Omental fat pad (tissue), 3 donors: ENCODE measurements at regions not wholly inside any gene's neighbourhood (a gene's known extent, or its start where the extent isn't known, plus 50 kb on each side); places are given as distances from the start of the nearest gene placed in this dataset.

ENCODE experiments used
- ATAC-seq: fragments of 150-250 bp; one replicate; pipeline ENCODE4 v1.9.1; 2016; ENCODE audit warnings: mild to moderate bottlenecking, moderate library complexity; ENCODE audit not compliant: low FRiP score
- DNase-seq: peaks from one replicate; pipeline ENCODE4 v3.0.0-alpha.2; 2019; ENCODE audit warnings: low spot score
- CTCF ChIP-seq, 3 donors: fragments of 450-650 bp; IDR thresholded peaks; one replicate each; pipeline ENCODE4 v1.5.1; 2016 to 2017; ENCODE audit warnings: antibody characterized with exemption in 3 of 3, mild to moderate bottlenecking in 3 of 3, moderate library complexity in 2 of 3

- no peak for TF ChIP-seq CTCF (IDR thresholded peaks at IDR 0.05)
- no peak for ATAC-seq
- no peak for DNase-seq
Measured at GRCh38 chr1:185376288-185376687, 59.2 kb upstream of the IVNS1ABP start.

GRCh38 chr1:185375583-185375982, 58.5 kb upstream of the IVNS1ABP start:
- ATAC-seq (no peak), DNase-seq (no peak)
- TF ChIP-seq CTCF (IDR thresholded peaks at IDR 0.05): no peak

GRCh38 chr1:185373813-185374529, 56.9 kb upstream of the IVNS1ABP start:
- peak; percentile 57 for ATAC-seq
- TF ChIP-seq CTCF (IDR thresholded peaks at IDR 0.05): no peak
- no peak for DNase-seq

GRCh38 chr1:185369786-185370185, 52.7 kb upstream of the IVNS1ABP start:
- DNase-seq (no peak), ATAC-seq (no peak)
- no peak for TF ChIP-seq CTCF (IDR thresholded peaks at IDR 0.05)

- ATAC-seq (no peak), DNase-seq (no peak)
- no peak for TF ChIP-seq CTCF (IDR thresholded peaks at IDR 0.05)
Measured at GRCh38 chr1:185368913-185369491, 52.0 kb upstream of the IVNS1ABP start.

- ATAC-seq: no peak
- no peak for DNase-seq
- TF ChIP-seq CTCF (IDR thresholded peaks at IDR 0.05): no peak
Measured at GRCh38 chr1:185368313-185368855, 51.3 kb upstream of the IVNS1ABP start.

GRCh38 chr1:185367218-185367617, 50.2 kb upstream of the IVNS1ABP start:
- ATAC-seq (no peak), DNase-seq (no peak)
- no peak for TF ChIP-seq CTCF (IDR thresholded peaks at IDR 0.05)
